HFF-Myc (cell line): ENCODE measurements at regions not wholly inside any gene's neighbourhood (a gene's known extent, or its start where the extent isn't known, plus 50 kb on each side); places are given as distances from the start of the nearest gene placed in this dataset.

Source experiments
- DNase-seq: peaks from one replicate; pipeline ENCODE4 v3.0.0-alpha.2; 2011; ENCODE audit warnings: low read depth; ENCODE audit errors: extremely low read depth
- H3K4me3 ChIP-seq: replicated peaks from 2 replicates; pipeline ENCODE4 v1.5.1; 2011; ENCODE audit warnings: low read depth, mild to moderate bottlenecking, control low read depth, low read length
- CTCF ChIP-seq: IDR thresholded peaks from 2 replicates; pipeline ENCODE4 v1.5.1; 2012; ENCODE audit warnings: mild to moderate bottlenecking, low read depth, low read length, control low read depth; ENCODE audit errors: missing control alignments

GRCh38 chr4:8688041-8688907, 95.7 kb downstream of the CPZ start:
- TF ChIP-seq CTCF = peak; percentile 80
- H3K4me3 ChIP-seq = no peak overlapping the region
- no peak for DNase-seq

GRCh38 chr4:8687083-8687482, 94.5 kb downstream of the CPZ start:
- no peak for DNase-seq
- no peak overlapping the region for H3K4me3 ChIP-seq
- TF ChIP-seq CTCF = no peak

- no peak for DNase-seq
- TF ChIP-seq CTCF = no peak
- H3K4me3 ChIP-seq = no peak overlapping the region
Observed at GRCh38 chr4:8685831-8686230, 93.3 kb downstream of the CPZ start.

GRCh38 chr4:8683462-8683861, 90.9 kb downstream of the CPZ start:
- no peak overlapping the region for H3K4me3 ChIP-seq
- no peak for DNase-seq
- no peak for TF ChIP-seq CTCF

- no peak for TF ChIP-seq CTCF
- H3K4me3 ChIP-seq = no peak overlapping the region
- no peak for DNase-seq
Observed at GRCh38 chr4:8682725-8683124, 90.2 kb downstream of the CPZ start.

- H3K4me3 ChIP-seq = no peak overlapping the region
- DNase-seq = no peak
- no peak for TF ChIP-seq CTCF
Observed at GRCh38 chr4:8682296-8682695, 89.7 kb downstream of the CPZ start.
